ENCODE measurements at regions not wholly inside any gene's neighbourhood (a gene's known extent, or its start where the extent isn't known, plus 50 kb on each side); places are given as distances from the start of the nearest gene placed in this dataset.

- H3K4me1 Mint-ChIP-seq, result peaks cover 11% of the 10 kb centered on the region
- H3K4me3 ChIP-seq (ENCODE audit: low read length), result no peak overlapping the region
- TF ChIP-seq, protein P1, sequence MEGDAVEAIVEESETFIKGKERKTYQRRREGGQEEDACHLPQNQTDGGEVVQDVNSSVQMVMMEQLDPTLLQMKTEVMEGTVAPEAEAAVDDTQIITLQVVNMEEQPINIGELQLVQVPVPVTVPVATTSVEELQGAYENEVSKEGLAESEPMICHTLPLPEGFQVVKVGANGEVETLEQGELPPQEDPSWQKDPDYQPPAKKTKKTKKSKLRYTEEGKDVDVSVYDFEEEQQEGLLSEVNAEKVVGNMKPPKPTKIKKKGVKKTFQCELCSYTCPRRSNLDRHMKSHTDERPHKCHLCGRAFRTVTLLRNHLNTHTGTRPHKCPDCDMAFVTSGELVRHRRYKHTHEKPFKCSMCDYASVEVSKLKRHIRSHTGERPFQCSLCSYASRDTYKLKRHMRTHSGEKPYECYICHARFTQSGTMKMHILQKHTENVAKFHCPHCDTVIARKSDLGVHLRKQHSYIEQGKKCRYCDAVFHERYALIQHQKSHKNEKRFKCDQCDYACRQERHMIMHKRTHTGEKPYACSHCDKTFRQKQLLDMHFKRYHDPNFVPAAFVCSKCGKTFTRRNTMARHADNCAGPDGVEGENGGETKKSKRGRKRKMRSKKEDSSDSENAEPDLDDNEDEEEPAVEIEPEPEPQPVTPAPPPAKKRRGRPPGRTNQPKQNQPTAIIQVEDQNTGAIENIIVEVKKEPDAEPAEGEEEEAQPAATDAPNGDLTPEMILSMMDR (conservative IDR thresholded peaks at IDR 0.05), result no peak
- H3K36me3 Mint-ChIP-seq (ENCODE audit: low read depth), result no peaks in the 10 kb centered on the region
- H3K9me3 Mint-ChIP-seq, result no peaks in the 10 kb centered on the region
- H3K27ac ChIP-seq (ENCODE audit: low read depth, low read length), result no peak overlapping the region
- H3K36me3 ChIP-seq (ENCODE audit: control insufficient read depth, insufficient read depth, low read length), result no peaks in the 10 kb centered on the region
- H3K9ac ChIP-seq (ENCODE audit: extremely low read depth, low read length, poor library complexity, severe bottlenecking), result no peak overlapping the region
- no peaks in the 10 kb centered on the region for H3K27me3 ChIP-seq (ENCODE audit: control insufficient read depth, insufficient read depth, low read length, poor library complexity, severe bottlenecking)
- peaks cover 6% of the 10 kb centered on the region for H3K9me3 ChIP-seq (ENCODE audit: control insufficient read depth, low read length)
- peaks cover 4% of the 10 kb centered on the region for H3K27me3 Mint-ChIP-seq (ENCODE audit: insufficient read depth)
- H3K4me3 Mint-ChIP-seq, result no peak overlapping the region
- WGBS, 2 experiments (ENCODE audit: insufficient coverage in 1 of 2, insufficient read length in 1 of 2), result 90 to 100% methylated on average over 1 to 4 of the region's 4 CpGs
- no peak overlapping the region for H3K27ac Mint-ChIP-seq
- H3K4me1 ChIP-seq (ENCODE audit: control insufficient read depth, insufficient read depth, low read length), result peaks cover 2% of the 10 kb centered on the region
- no peak for DNase-seq
Measured at GRCh38 chr1:59198564-59198963, 98.3 kb upstream of the FGGY start.

- peaks cover 4% of the 10 kb centered on the region for H3K27me3 Mint-ChIP-seq (ENCODE audit: insufficient read depth)
- H3K36me3 Mint-ChIP-seq (ENCODE audit: low read depth), result no peaks in the 10 kb centered on the region
- H3K9ac ChIP-seq (ENCODE audit: extremely low read depth, low read length, poor library complexity, severe bottlenecking), result no peak overlapping the region
- H3K27me3 ChIP-seq (ENCODE audit: control insufficient read depth, insufficient read depth, low read length, poor library complexity, severe bottlenecking), result no peaks in the 10 kb centered on the region
- H3K4me1 ChIP-seq (ENCODE audit: control insufficient read depth, insufficient read depth, low read length), result peaks cover 2% of the 10 kb centered on the region
- WGBS, 2 experiments (ENCODE audit: insufficient coverage in 1 of 2, insufficient read length in 1 of 2), result 89 to 100% methylated on average over 1 to 2 of the region's 2 CpGs
- no peaks in the 10 kb centered on the region for H3K36me3 ChIP-seq (ENCODE audit: control insufficient read depth, insufficient read depth, low read length)
- H3K27ac Mint-ChIP-seq, result no peak overlapping the region
- no peak overlapping the region for H3K4me3 Mint-ChIP-seq
- peaks cover under 1% of the 10 kb centered on the region for H3K9me3 Mint-ChIP-seq
- H3K4me3 ChIP-seq (ENCODE audit: low read length), result no peak overlapping the region
- TF ChIP-seq, protein P1 (conservative IDR thresholded peaks at IDR 0.05), result no peak
- peaks cover 11% of the 10 kb centered on the region for H3K4me1 Mint-ChIP-seq
- DNase-seq, result no peak
- peaks cover 3% of the 10 kb centered on the region for H3K9me3 ChIP-seq (ENCODE audit: control insufficient read depth, low read length)
- H3K27ac ChIP-seq (ENCODE audit: low read depth, low read length), result no peak overlapping the region
Measured at GRCh38 chr1:59199147-59199546, 97.7 kb upstream of the FGGY start.

GRCh38 chr1:59199719-59200376 is 97.0 kb upstream of the FGGY start:
- no peaks in the 10 kb centered on the region for H3K36me3 ChIP-seq (ENCODE audit: control insufficient read depth, insufficient read depth, low read length)
- Mint-ChIP-seq H3K4me1 (peaks cover 11% of the 10 kb centered on the region), H3K4me3 (no peak overlapping the region), H3K27me3 (ENCODE audit: insufficient read depth) (peaks cover 4% of the 10 kb centered on the region), H3K9me3 (peaks cover 7% of the 10 kb centered on the region), H3K36me3 (ENCODE audit: low read depth) (peaks cover under 1% of the 10 kb centered on the region), H3K27ac (no peak overlapping the region)
- no peak for DNase-seq
- H3K27me3 ChIP-seq (ENCODE audit: control insufficient read depth, insufficient read depth, low read length, poor library complexity, severe bottlenecking), result no peaks in the 10 kb centered on the region
- H3K9ac ChIP-seq (ENCODE audit: extremely low read depth, low read length, poor library complexity, severe bottlenecking), result no peak overlapping the region
- peaks cover 2% of the 10 kb centered on the region for H3K4me1 ChIP-seq (ENCODE audit: control insufficient read depth, insufficient read depth, low read length)
- no peak overlapping the region for H3K4me3 ChIP-seq (ENCODE audit: low read length)
- TF ChIP-seq, protein P1 (conservative IDR thresholded peaks at IDR 0.05), result no peak
- no peak overlapping the region for H3K27ac ChIP-seq (ENCODE audit: low read depth, low read length)
- peaks cover 10% of the 10 kb centered on the region for H3K9me3 ChIP-seq (ENCODE audit: control insufficient read depth, low read length)
- WGBS, 2 experiments (ENCODE audit: insufficient coverage in 1 of 2, insufficient read length in 1 of 2), result 84 to 92% methylated on average over 3 to 4 of the region's 4 CpGs

Measured in endodermal cell (in vitro differentiated cells).